IMR-90 (cell line): ENCODE measurements at regions not wholly inside any gene's neighbourhood (a gene's known extent, or its start where the extent isn't known, plus 50 kb on each side); places are given as distances from the start of the nearest gene placed in this dataset.

Experiments used
- CEBPB ChIP-seq: IDR thresholded peaks from 2 replicates; pipeline ENCODE4 v1.6.1; 2012; ENCODE audit warnings: low read depth, low read length, improper control_type of control experiment
- MAZ ChIP-seq: IDR thresholded peaks from 2 replicates; pipeline ENCODE4 v1.6.1; 2012; ENCODE audit warnings: low read depth, mild to moderate bottlenecking, low read length, improper control_type of control experiment, moderate library complexity, borderline replicate concordance
- MXI1 ChIP-seq: IDR thresholded peaks from 2 replicates; pipeline ENCODE4 v1.6.1; 2012; ENCODE audit warnings: low read depth, mild to moderate bottlenecking, low read length, moderate library complexity, borderline replicate concordance
- POLR2A ChIP-seq: IDR thresholded peaks from 2 replicates; pipeline ENCODE4 v1.6.1; 2012; ENCODE audit warnings: mild to moderate bottlenecking, low read depth, low read length
- RAD21 ChIP-seq: IDR thresholded peaks from 2 replicates; pipeline ENCODE4 v1.6.1; 2012; ENCODE audit warnings: low read length, improper control_type of control experiment
- RFX5 ChIP-seq: IDR thresholded peaks from 2 replicates; pipeline ENCODE4 v1.8.0; 2012; ENCODE audit warnings: low read depth, mild to moderate bottlenecking, low read length, moderate library complexity
- SMC3 ChIP-seq: fragments of 150-350 bp; IDR thresholded peaks from 2 replicates; pipeline ENCODE4 v1.6.1; 2016; ENCODE audit warnings: low read depth, mild to moderate bottlenecking, antibody characterized with exemption, low read length, moderate library complexity
- TF ChIP-seq, protein P1 (sequence below): conservative IDR thresholded peaks from 2 replicates; pipeline ENCODE4 v1.5.1; 2012; ENCODE audit warnings: mild to moderate bottlenecking, low read depth, low read length, improper control_type of control experiment

DNA sequence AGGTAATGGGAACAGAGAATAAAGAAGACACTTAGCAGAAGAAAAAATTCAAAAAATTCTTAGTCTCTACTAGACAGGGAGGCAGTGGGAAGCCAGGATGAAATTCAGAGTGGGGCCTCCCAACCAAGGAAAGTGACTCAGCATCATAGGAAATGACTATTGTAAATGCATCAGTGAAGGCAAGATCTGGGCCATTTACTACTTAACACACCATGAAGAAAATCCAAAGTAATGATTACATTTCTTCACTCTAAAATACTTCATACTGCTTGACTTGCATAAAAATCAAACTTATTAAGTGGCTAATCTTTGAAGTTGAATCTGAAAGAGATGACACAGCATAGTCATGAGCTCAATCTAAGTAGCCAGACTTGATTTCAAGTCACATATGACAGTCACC, 405.8 kb upstream of the SLC39A10 start:
- TF ChIP-seq RAD21 (no peak), SMC3 (no peak), MAZ (no peak), RFX5 (no peak), CEBPB (no peak), POLR2A (no peak), MXI1 (no peak)
- TF ChIP-seq, protein P1, sequence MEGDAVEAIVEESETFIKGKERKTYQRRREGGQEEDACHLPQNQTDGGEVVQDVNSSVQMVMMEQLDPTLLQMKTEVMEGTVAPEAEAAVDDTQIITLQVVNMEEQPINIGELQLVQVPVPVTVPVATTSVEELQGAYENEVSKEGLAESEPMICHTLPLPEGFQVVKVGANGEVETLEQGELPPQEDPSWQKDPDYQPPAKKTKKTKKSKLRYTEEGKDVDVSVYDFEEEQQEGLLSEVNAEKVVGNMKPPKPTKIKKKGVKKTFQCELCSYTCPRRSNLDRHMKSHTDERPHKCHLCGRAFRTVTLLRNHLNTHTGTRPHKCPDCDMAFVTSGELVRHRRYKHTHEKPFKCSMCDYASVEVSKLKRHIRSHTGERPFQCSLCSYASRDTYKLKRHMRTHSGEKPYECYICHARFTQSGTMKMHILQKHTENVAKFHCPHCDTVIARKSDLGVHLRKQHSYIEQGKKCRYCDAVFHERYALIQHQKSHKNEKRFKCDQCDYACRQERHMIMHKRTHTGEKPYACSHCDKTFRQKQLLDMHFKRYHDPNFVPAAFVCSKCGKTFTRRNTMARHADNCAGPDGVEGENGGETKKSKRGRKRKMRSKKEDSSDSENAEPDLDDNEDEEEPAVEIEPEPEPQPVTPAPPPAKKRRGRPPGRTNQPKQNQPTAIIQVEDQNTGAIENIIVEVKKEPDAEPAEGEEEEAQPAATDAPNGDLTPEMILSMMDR = no peak
